ENCODE measurements at regions not wholly inside any gene's neighbourhood (a gene's known extent, or its start where the extent isn't known, plus 50 kb on each side); places are given as distances from the start of the nearest gene placed in this dataset.

DNA sequence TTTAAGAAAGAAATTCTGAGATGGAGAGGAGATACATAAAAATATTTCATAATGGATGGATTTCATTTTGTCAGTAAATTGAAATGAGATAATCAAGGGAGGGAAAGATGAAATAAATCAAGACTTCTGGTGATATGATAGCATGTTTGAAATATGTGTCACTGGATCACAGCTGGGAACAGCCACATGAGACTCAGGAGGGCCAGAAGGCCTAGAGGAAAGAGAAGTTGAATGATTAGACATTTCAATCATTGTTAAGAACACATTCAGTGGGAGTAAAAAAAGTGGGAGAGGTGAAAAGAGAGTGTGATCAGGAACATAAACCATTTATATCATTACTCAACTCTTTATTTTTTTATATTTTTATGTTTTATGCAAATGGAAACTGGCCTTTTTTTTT, 933.4 kb downstream of the KCNJ2 start (continued):
- TF ChIP-seq RXRA (IDR thresholded peaks at IDR 0.05; ENCODE audit: insufficient read depth, low read depth, low read length) (no peak), CREB1 (IDR thresholded peaks at IDR 0.05) (no peak), CBX5 (IDR thresholded peaks at IDR 0.05; ENCODE audit: low read depth, low read length) (no peak)
- TF ChIP-seq, protein P1, sequence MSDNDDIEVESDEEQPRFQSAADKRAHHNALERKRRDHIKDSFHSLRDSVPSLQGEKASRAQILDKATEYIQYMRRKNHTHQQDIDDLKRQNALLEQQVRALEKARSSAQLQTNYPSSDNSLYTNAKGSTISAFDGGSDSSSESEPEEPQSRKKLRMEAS (IDR thresholded peaks at IDR 0.05), result no peak
